Keratinocyte (primary cell): ENCODE measurements at regions not wholly inside any gene's neighbourhood (a gene's known extent, or its start where the extent isn't known, plus 50 kb on each side); places are given as distances from the start of the nearest gene placed in this dataset.

ENCODE experiments used
- DNase-seq: peaks from one replicate; pipeline ENCODE4 v3.0.0-alpha.2; 2011; ENCODE audit warnings: low read depth, missing footprints, low spot score
- FAIRE-seq: peaks from 2 replicates; lab custom pipeline; 2011; peaks lifted over from hg19 to GRCh38; lab: Jason Lieb, UNC
- H2AFZ ChIP-seq: 2 replicates; pipeline ENCODE4 v1.6.0; 2012; ENCODE audit warnings: low read length, control low read depth, inconsistent platforms; ENCODE audit not compliant: control insufficient read depth
- H3K27ac ChIP-seq: 2 replicates; pipeline ENCODE4 v1.5.1; 2011; ENCODE audit warnings: low read length; ENCODE audit not compliant: control insufficient read depth, insufficient read depth
- H3K27me3 ChIP-seq: 3 replicates; pipeline ENCODE4 v1.6.0; 2011; ENCODE audit warnings: low read length; ENCODE audit not compliant: control insufficient read depth, insufficient read depth; ENCODE audit errors: extremely low read depth
- H3K36me3 ChIP-seq, 2 experiments: 2 replicates in 1 of 2; 3 replicates in 1 of 2; pipeline ENCODE4 v1.5.1; 2011; ENCODE audit warnings: low read length in 2 of 2, mild to moderate bottlenecking in 1 of 2; ENCODE audit not compliant: control insufficient read depth in 2 of 2, insufficient read depth in 2 of 2; ENCODE audit errors: extremely low read depth in 1 of 2
- H3K4me1 ChIP-seq: 3 replicates; pipeline ENCODE4 v1.5.1; 2011; ENCODE audit warnings: low read length; ENCODE audit not compliant: control insufficient read depth, insufficient read depth; ENCODE audit errors: extremely low read depth
- H3K4me2 ChIP-seq: 3 replicates; pipeline ENCODE4 v1.6.0; 2011; ENCODE audit warnings: low read depth, low read length; ENCODE audit not compliant: control insufficient read depth, insufficient read depth; ENCODE audit errors: extremely low read depth
- H3K4me3 ChIP-seq, 3 experiments: fragments of 200-600 bp in 1 of 3; sonication (generic) in 1 of 3; 2 replicates in 2 of 3; 3 replicates in 1 of 3; pipeline ENCODE4 v1.5.1; 2011 to 2016; ENCODE audit warnings: low read length in 3 of 3, mild to moderate bottlenecking in 3 of 3, control low read depth in 2 of 3, inconsistent platforms in 1 of 3, low read depth in 1 of 3, mixed read lengths in 1 of 3, mixed run types in 1 of 3, moderate library complexity in 1 of 3; ENCODE audit not compliant: control insufficient read depth in 2 of 3, insufficient read depth in 2 of 3; ENCODE audit errors: extremely low read depth in 1 of 3
- H3K79me2 ChIP-seq: 2 replicates; pipeline ENCODE4 v1.6.0; 2012; ENCODE audit warnings: low read length; ENCODE audit not compliant: control insufficient read depth, insufficient read depth
- H3K9ac ChIP-seq: 3 replicates; pipeline ENCODE4 v1.6.0; 2011; ENCODE audit warnings: low read length; ENCODE audit not compliant: control insufficient read depth, insufficient read depth; ENCODE audit errors: extremely low read depth
- H3K9me1 ChIP-seq: 3 replicates; pipeline ENCODE4 v1.6.0; 2011; ENCODE audit warnings: low read length; ENCODE audit not compliant: control insufficient read depth, insufficient read depth; ENCODE audit errors: extremely low read depth
- H3K9me3 ChIP-seq: 2 replicates; pipeline ENCODE4 v1.5.1; 2012; ENCODE audit warnings: low read depth, low read length; ENCODE audit not compliant: control insufficient read depth
- H4K20me1 ChIP-seq: 3 replicates; pipeline ENCODE4 v1.6.0; 2011; ENCODE audit warnings: low read length; ENCODE audit not compliant: control insufficient read depth, insufficient read depth; ENCODE audit errors: extremely low read depth
- EZH2 ChIP-seq: IDR thresholded peaks from one replicate; pipeline ENCODE4 v1.6.1; 2012; ENCODE audit warnings: inconsistent platforms, mild to moderate bottlenecking, low read length, moderate library complexity
- dilution Hi-C: fragments of 300-500 bp; cut with MboI; formaldehyde crosslinking; loops from one replicate; pipeline ENCODE4 v1.7.0; 2020; ENCODE audit warnings: low sequenced_read_pairs; ENCODE audit not compliant: extremely low pct_ligation_motif_present
- TF ChIP-seq, protein P1 (sequence below), 3 experiments: IDR thresholded peaks in 1 of 3; conservative IDR thresholded peaks in 1 of 3; optimal IDR thresholded peaks in 1 of 3; 2 replicates in 2 of 3; 3 replicates in 1 of 3; pipeline versions ENCODE3 to v1.5.1; 2011; ENCODE audit warnings: low read length in 3 of 3, mild to moderate bottlenecking in 3 of 3, moderate library complexity in 2 of 3, control low read depth in 1 of 3, inconsistent platforms in 1 of 3; ENCODE audit not compliant: insufficient read depth in 2 of 3; ENCODE audit errors: extremely low read depth in 1 of 3

DNA sequence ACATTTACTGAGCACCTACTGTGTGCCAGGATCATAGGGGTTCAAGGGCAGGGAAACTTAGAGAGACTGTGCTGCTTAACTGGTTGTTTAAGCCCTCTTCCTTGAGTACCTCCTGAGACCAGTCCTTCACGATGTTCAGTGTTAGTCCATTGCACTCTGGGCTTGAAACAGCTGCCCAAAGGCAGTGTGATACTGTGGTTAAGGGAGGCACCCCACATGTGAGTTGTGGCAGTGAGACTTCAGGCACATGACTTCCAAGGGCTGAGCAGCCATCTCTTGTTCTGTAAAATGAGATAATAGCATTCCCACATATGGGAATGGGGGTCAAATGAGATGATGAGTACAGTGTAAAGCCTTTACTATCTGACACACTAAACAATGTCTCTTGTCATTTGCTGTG lies 75.1 kb downstream of the LINGO1 start:
- Histone ChIP-seq H3K4me2 (no peak overlapping the region), H2AFZ (no peak overlapping the region), H4K20me1 (no peaks in the 10 kb centered on the region), H3K4me1 (no peaks in the 10 kb centered on the region), H3K9me3 (no peaks in the 10 kb centered on the region), H3K9ac (no peak overlapping the region), H3K27me3 (no peaks in the 10 kb centered on the region), H3K36me3 (no peaks in the 10 kb centered on the region), H3K4me3 (no peak overlapping the region), H3K27ac (no peak overlapping the region), H3K9me1 (no peaks in the 10 kb centered on the region), H3K79me2 (no peaks in the 10 kb centered on the region)
- TF ChIP-seq EZH2 = no peak
- TF ChIP-seq, protein P1, sequence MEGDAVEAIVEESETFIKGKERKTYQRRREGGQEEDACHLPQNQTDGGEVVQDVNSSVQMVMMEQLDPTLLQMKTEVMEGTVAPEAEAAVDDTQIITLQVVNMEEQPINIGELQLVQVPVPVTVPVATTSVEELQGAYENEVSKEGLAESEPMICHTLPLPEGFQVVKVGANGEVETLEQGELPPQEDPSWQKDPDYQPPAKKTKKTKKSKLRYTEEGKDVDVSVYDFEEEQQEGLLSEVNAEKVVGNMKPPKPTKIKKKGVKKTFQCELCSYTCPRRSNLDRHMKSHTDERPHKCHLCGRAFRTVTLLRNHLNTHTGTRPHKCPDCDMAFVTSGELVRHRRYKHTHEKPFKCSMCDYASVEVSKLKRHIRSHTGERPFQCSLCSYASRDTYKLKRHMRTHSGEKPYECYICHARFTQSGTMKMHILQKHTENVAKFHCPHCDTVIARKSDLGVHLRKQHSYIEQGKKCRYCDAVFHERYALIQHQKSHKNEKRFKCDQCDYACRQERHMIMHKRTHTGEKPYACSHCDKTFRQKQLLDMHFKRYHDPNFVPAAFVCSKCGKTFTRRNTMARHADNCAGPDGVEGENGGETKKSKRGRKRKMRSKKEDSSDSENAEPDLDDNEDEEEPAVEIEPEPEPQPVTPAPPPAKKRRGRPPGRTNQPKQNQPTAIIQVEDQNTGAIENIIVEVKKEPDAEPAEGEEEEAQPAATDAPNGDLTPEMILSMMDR (optimal IDR thresholded peaks at IDR 0.05 in 1 of 3, IDR thresholded peaks at IDR 0.05 in 1 of 3, conservative IDR thresholded peaks at IDR 0.05 in 1 of 3; ENCODE audit: extremely low read depth in 1 of 3, insufficient read depth in 2 of 3, low read length in 3 of 3) = no peak
- no peak for DNase-seq
- dilution Hi-C loops = no loop called here
- no peak for FAIRE-seq

DNA sequence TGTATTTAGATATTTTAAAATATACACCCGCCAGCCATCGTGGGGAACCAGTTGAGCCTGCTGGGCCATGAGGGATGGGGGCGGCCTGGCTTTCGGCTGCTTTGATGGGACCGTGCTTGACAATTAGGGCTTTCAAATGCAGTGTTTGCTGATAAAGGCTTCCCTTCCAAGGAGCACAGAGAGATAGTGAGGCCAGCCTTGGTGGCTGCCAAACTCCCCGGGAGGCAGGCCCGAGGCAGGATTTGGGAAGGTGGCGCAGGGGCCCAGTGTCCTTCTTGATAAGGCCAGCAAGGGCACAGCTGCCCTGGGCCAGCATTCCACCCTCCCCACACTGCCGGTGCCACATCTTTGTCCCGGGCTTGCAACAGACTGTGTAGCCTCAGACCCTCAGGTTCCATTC lies 75.6 kb downstream of the LINGO1 start:
- dilution Hi-C loops = no loop called here
- no peak overlapping the region for H3K9ac ChIP-seq
- TF ChIP-seq, protein P1 (optimal IDR thresholded peaks at IDR 0.05 in 1 of 3, IDR thresholded peaks at IDR 0.05 in 1 of 3, conservative IDR thresholded peaks at IDR 0.05 in 1 of 3; ENCODE audit: extremely low read depth in 1 of 3, insufficient read depth in 2 of 3, low read length in 3 of 3) = no peak
- TF ChIP-seq EZH2 = no peak
- no peaks in the 10 kb centered on the region for H3K79me2 ChIP-seq
- no peak for DNase-seq
- H3K4me3 ChIP-seq = no peak overlapping the region
- FAIRE-seq = no peak
- no peaks in the 10 kb centered on the region for H3K36me3 ChIP-seq
- no peaks in the 10 kb centered on the region for H3K27me3 ChIP-seq
- no peak overlapping the region for H3K4me2 ChIP-seq
- no peaks in the 10 kb centered on the region for H3K9me3 ChIP-seq
- H4K20me1 ChIP-seq = no peaks in the 10 kb centered on the region
- H3K9me1 ChIP-seq = no peaks in the 10 kb centered on the region
- no peaks in the 10 kb centered on the region for H3K4me1 ChIP-seq
- H2AFZ ChIP-seq = no peak overlapping the region
- H3K27ac ChIP-seq = no peak overlapping the region
